GM12873 (cell line): ENCODE measurements at regions not wholly inside any gene's neighbourhood (a gene's known extent, or its start where the extent isn't known, plus 50 kb on each side); places are given as distances from the start of the nearest gene placed in this dataset.

Source experiments
- CTCF ChIP-seq: IDR thresholded peaks from 2 replicates; pipeline ENCODE4 v1.5.1; 2012; ENCODE audit warnings: low read depth, mild to moderate bottlenecking, moderate library complexity, low read length, control low read depth; ENCODE audit not compliant: insufficient read depth; ENCODE audit errors: missing control alignments

- no peak for TF ChIP-seq CTCF
Observed at GRCh38 chr2:215597577-215597976, 161.7 kb upstream of the FN1 start.

- TF ChIP-seq CTCF: no peak
Observed at GRCh38 chr2:215594766-215595165, 158.9 kb upstream of the FN1 start.

- no peak for TF ChIP-seq CTCF
Observed at GRCh38 chr2:215590010-215590745, 154.3 kb upstream of the FN1 start.

- no peak for TF ChIP-seq CTCF
Observed at GRCh38 chr2:215583881-215584280, 148.0 kb upstream of the FN1 start.

- no peak for TF ChIP-seq CTCF
Observed at GRCh38 chr2:215579809-215580208, 143.9 kb upstream of the FN1 start.

- TF ChIP-seq CTCF: no peak
Observed at GRCh38 chr2:215577356-215577755, 141.5 kb upstream of the FN1 start.

- no peak for TF ChIP-seq CTCF
Observed at GRCh38 chr2:215576572-215576971, 140.7 kb upstream of the FN1 start.
